A549 (cell line): ENCODE measurements at regions not wholly inside any gene's neighbourhood (a gene's known extent, or its start where the extent isn't known, plus 50 kb on each side); places are given as distances from the start of the nearest gene placed in this dataset.
"Not testable (repeated sequence)": the region's sequence is repeated elsewhere in the genome, so short reads cannot be mapped to it uniquely, and the experiment has no call there.

Experiments
- ATAC-seq, 2 experiments: fragments of 200-7000 bp in 1 of 2; fragments of >200 bp in 1 of 2; cut with Nextera tagmentation in 1 of 2; cut with Tn5 transposase in 1 of 2; 3 replicates each; pipeline versions ENCODE4 v1.8.0 to v1.9.1; 2018 to 2020; ENCODE audit warnings: mild to moderate bottlenecking in 1 of 2, moderate library complexity in 1 of 2
- CTCF ChIA-PET: fragments of 300-600 bp; sonication (Branson Sonifier 250); formaldehyde crosslinking; extraction: SDS; loops from one replicate; lab custom pipeline; 2021; ENCODE audit warnings: antibody characterized with exemption, inconsistent platforms; lab: Yijun Ruan, JAX
- POLR2A ChIA-PET: fragments of 350-600 bp; formaldehyde crosslinking; extraction: SDS; loops from one replicate; lab custom pipeline; 2021; ENCODE audit warnings: antibody characterized with exemption, inconsistent platforms; lab: Yijun Ruan, JAX
- DNase-seq, 2 experiments: peaks; one replicate each; pipeline versions ENCODE4 v3.0.0 to v3.0.0-alpha.2; 2011 to 2016; ENCODE audit warnings: low read depth in 1 of 2, low spot score in 1 of 2
- FAIRE-seq: peaks from 2 replicates; lab custom pipeline; 2011; peaks lifted over from hg19 to GRCh38; lab: Jason Lieb, UNC
- H3K27ac ChIP-seq, 2 experiments: fragments of >200 bp; sonication (Bioruptor Twin); formaldehyde crosslinking; 3 replicates each; pipeline ENCODE4 v1.5.1; 2016 to 2017
- H3K4me1 ChIP-seq: fragments of >200 bp; sonication (Bioruptor Twin); formaldehyde crosslinking; 3 replicates; pipeline ENCODE4 v1.6.1; 2016
- H3K4me2 ChIP-seq: fragments of >200 bp; sonication (Bioruptor Twin); formaldehyde crosslinking; 3 replicates; pipeline ENCODE4 v1.6.1; 2016
- H3K4me3 ChIP-seq: fragments of >200 bp; sonication (Bioruptor Twin); formaldehyde crosslinking; 3 replicates; pipeline ENCODE4 v1.5.1; 2016
- H3K9me3 ChIP-seq: fragments of >200 bp; sonication (Bioruptor Twin); formaldehyde crosslinking; 3 replicates; pipeline ENCODE4 v1.6.1; 2016
- BHLHE40 ChIP-seq: IDR thresholded peaks from 2 replicates; pipeline ENCODE4 v1.6.1; 2012; ENCODE audit warnings: low read depth, low read length, inconsistent platforms
- CBX8 ChIP-seq: fragments of 200-600 bp; sonication (generic); IDR thresholded peaks from 2 replicates; pipeline ENCODE4 v1.6.1; 2016
- ELK1 ChIP-seq: fragments of 150-350 bp; IDR thresholded peaks from 2 replicates; pipeline ENCODE4 v1.6.1; 2014; ENCODE audit warnings: low read depth, mild to moderate bottlenecking, low read length
- EP300 ChIP-seq, 2 experiments: fragments of >200 bp; sonication (Bioruptor Twin); formaldehyde crosslinking; IDR thresholded peaks; 2 replicates in 1 of 2; 3 replicates in 1 of 2; pipeline ENCODE4 v1.6.1; 2016 to 2017
- FOSB ChIP-seq: fragments of 250-450 bp; sonication (Bioruptor Pico); IDR thresholded peaks from 2 replicates; pipeline ENCODE4 v1.5.0; 2020; ENCODE audit warnings: mild to moderate bottlenecking, moderate library complexity
- FOXS1 ChIP-seq: fragments of 250-450 bp; sonication (Bioruptor Pico); IDR thresholded peaks from 2 replicates; pipeline ENCODE4 v1.5.0; 2020; ENCODE audit warnings: mild to moderate bottlenecking, moderate library complexity
- HES2 ChIP-seq: fragments of >200 bp; sonication (Bioruptor Twin); formaldehyde crosslinking; IDR thresholded peaks from 2 replicates; pipeline ENCODE4 v1.6.1; 2016
- HEYL ChIP-seq: fragments of 250-450 bp; sonication (Bioruptor Pico); IDR thresholded peaks from 2 replicates; pipeline ENCODE4 v1.8.0; 2021; ENCODE audit warnings: mild to moderate bottlenecking, moderate library complexity
- MAFK ChIP-seq: fragments of 450-650 bp; IDR thresholded peaks from 2 replicates; pipeline ENCODE4 v1.6.1; 2014; ENCODE audit not compliant: partially characterized antibody
- MYC ChIP-seq: IDR thresholded peaks from 2 replicates; pipeline ENCODE4 v1.6.1; 2012; ENCODE audit warnings: mild to moderate bottlenecking, inconsistent platforms, low read length, improper control_type of control experiment, borderline replicate concordance
- NFE2L2 ChIP-seq: fragments of 150-350 bp; conservative IDR thresholded peaks from 2 replicates; pipeline ENCODE4 v1.6.1; 2014; ENCODE audit warnings: low read length
- NPAS2 ChIP-seq: fragments of 250-450 bp; sonication (Bioruptor Pico); IDR thresholded peaks from 2 replicates; pipeline ENCODE4 v1.8.0; 2022; ENCODE audit warnings: mild to moderate bottlenecking, moderate library complexity, borderline replicate concordance
- PBX3 ChIP-seq: IDR thresholded peaks from 2 replicates; pipeline ENCODE4 v1.6.1; 2012
- POLR2AphosphoS2 ChIP-seq: conservative IDR thresholded peaks from 2 replicates; pipeline ENCODE4 v1.6.1; 2012; ENCODE audit warnings: low read length, improper control_type of control experiment, inconsistent platforms
- RAD21 ChIP-seq, 2 experiments: fragments of >200 bp in 1 of 2; sonication (Bioruptor Twin) in 1 of 2; formaldehyde crosslinking in 1 of 2; IDR thresholded peaks in 1 of 2; conservative IDR thresholded peaks in 1 of 2; 2 replicates in 1 of 2; 3 replicates in 1 of 2; pipeline ENCODE4 v1.6.1; 2012 to 2018; ENCODE audit warnings: inconsistent platforms in 1 of 2
- RARB ChIP-seq: fragments of 250-450 bp; sonication (Bioruptor Pico); IDR thresholded peaks from 2 replicates; pipeline ENCODE4 v1.8.0; 2021; ENCODE audit warnings: mild to moderate bottlenecking, moderate library complexity
- REST ChIP-seq: fragments of 200-600 bp; sonication (generic); IDR thresholded peaks from 2 replicates; pipeline ENCODE4 v1.6.1; 2016; ENCODE audit warnings: antibody characterized with exemption, mild to moderate bottlenecking, moderate library complexity
- RNF2 ChIP-seq: fragments of 200-600 bp; sonication (generic); IDR thresholded peaks from 2 replicates; pipeline ENCODE4 v1.6.1; 2016; ENCODE audit warnings: low read depth, mild to moderate bottlenecking, antibody characterized with exemption, moderate library complexity, borderline replicate concordance
- TP53 ChIP-seq: fragments of 250-450 bp; sonication (Bioruptor Pico); IDR thresholded peaks from 2 replicates; pipeline ENCODE4 v1.5.0; 2021; ENCODE audit warnings: mild to moderate bottlenecking, moderate library complexity
- ZNF302 ChIP-seq: fragments of 250-450 bp; sonication (Bioruptor Pico); IDR thresholded peaks from 2 replicates; pipeline ENCODE4 v1.9.0; 2021; ENCODE audit warnings: inconsistent platforms, mild to moderate bottlenecking, moderate library complexity
- WGBS: methylation state at CpG from one replicate; pipeline ENCODE4 v1.1.6; 2017; ENCODE audit errors: missing lambda C conversion rate; 5-methylcytosine and 5-hydroxymethylcytosine counted together

GRCh38 chr9:40913096-40913719 is 215.3 kb downstream of the FOXD4L6 start:
- TF ChIP-seq HEYL (no peak), NFE2L2 (no peak), NPAS2 (CRISPR knock-in tag) (no peak), PBX3 (no peak), RNF2 (no peak), BHLHE40 (no peak)
- DNase-seq (no peak), FAIRE-seq (no peak), ATAC-seq (no peak)
- no peak overlapping the region for H3K27ac ChIP-seq
- no peak overlapping the region for H3K4me2 ChIP-seq
- no peaks in the 10 kb centered on the region for H3K4me1 ChIP-seq
- WGBS = 20% methylated on average over 11 of the region's 11 CpGs
- CTCF ChIA-PET = no interaction called here
- POLR2A ChIA-PET = no interaction called here
- H3K9me3 ChIP-seq = peaks cover 80% of the 10 kb centered on the region
- H3K4me3 ChIP-seq = no peak overlapping the region

GRCh38 chr9:40912679-40913078 is 215.8 kb downstream of the FOXD4L6 start:
- ATAC-seq, H3K4me2 ChIP-seq, CTCF ChIA-PET, H3K4me1 ChIP-seq, H3K4me3 ChIP-seq, H3K27ac ChIP-seq, POLR2A ChIA-PET, FAIRE-seq, DNase-seq: not testable (repeated sequence)
- WGBS = 34% methylated on average over 4 of the region's 4 CpGs
- peaks cover 86% of the 10 kb centered on the region for H3K9me3 ChIP-seq

- DNase-seq (no peak), FAIRE-seq (no peak), ATAC-seq (no peak)
- peaks cover 91% of the 10 kb centered on the region for H3K9me3 ChIP-seq
- H3K27ac ChIP-seq = no peak overlapping the region
- TF ChIP-seq HEYL (no peak), RAD21 (conservative IDR thresholded peaks at IDR 0.05 in 1 of 2, IDR thresholded peaks at IDR 0.05 in 1 of 2) (no peak), CBX8 (no peak), HES2 (no peak), EP300 (IDR thresholded peaks at IDR 0.05) (no peak), FOSB (CRISPR knock-in tag) (no peak), PBX3 (no peak), ELK1 (no peak), MYC (no peak), MAFK (no peak), FOXS1 (CRISPR knock-in tag) (no peak), ZNF302 (no peak), TP53 (CRISPR knock-in tag) (no peak), RARB (no peak), REST (no peak), POLR2AphosphoS2 (no peak)
- no peak overlapping the region for H3K4me3 ChIP-seq
- ChIA-PET POLR2A (no interaction called here), CTCF (no interaction called here)
- H3K4me2 ChIP-seq = no peak overlapping the region
- 30% methylated on average over 5 of the region's 5 CpGs for WGBS
- no peaks in the 10 kb centered on the region for H3K4me1 ChIP-seq
These were observed 216.8 kb downstream of the FOXD4L6 start for GRCh38 chr9:40911647-40912046.

- CTCF ChIA-PET, H3K4me2 ChIP-seq, POLR2A ChIA-PET, ATAC-seq, H3K27ac ChIP-seq, DNase-seq, FAIRE-seq, H3K4me1 ChIP-seq, H3K4me3 ChIP-seq: not testable (repeated sequence)
- WGBS = 17% methylated on average over 8 of the region's 8 CpGs
- H3K9me3 ChIP-seq = peaks cover 94% of the 10 kb centered on the region
These were observed 217.5 kb downstream of the FOXD4L6 start for GRCh38 chr9:40910995-40911394.
